Smooth muscle cell (in vitro differentiated cells): ENCODE measurements at regions not wholly inside any gene's neighbourhood (a gene's known extent, or its start where the extent isn't known, plus 50 kb on each side); places are given as distances from the start of the nearest gene placed in this dataset.

Source experiments
- DNase-seq: peaks from one replicate; lab custom pipeline; 2025; ENCODE audit not compliant: unreplicated experiment; lab: John Stamatoyannopoulos, UW
- H2AFZ ChIP-seq: fragments of 200-600 bp; sonication (generic); 2 replicates; pipeline ENCODE4 v1.6.0; 2016; ENCODE audit warnings: antibody characterized with exemption, low read depth, mild to moderate bottlenecking
- H3F3A ChIP-seq: fragments of 200-600 bp; sonication (generic); 2 replicates; pipeline ENCODE4 v1.6.0; 2017; ENCODE audit warnings: antibody characterized with exemption, low read depth
- H3K27ac ChIP-seq: fragments of 200-600 bp; sonication (generic); 2 replicates; pipeline ENCODE4 v1.5.1; 2016; ENCODE audit warnings: low read depth, mild to moderate bottlenecking
- H3K27me3 ChIP-seq: fragments of 200-600 bp; sonication (generic); 2 replicates; pipeline ENCODE4 v1.6.1; 2016; ENCODE audit warnings: low read depth, mild to moderate bottlenecking
- H3K36me3 ChIP-seq: fragments of 200-600 bp; sonication (generic); 2 replicates; pipeline ENCODE4 v1.5.1; 2016; ENCODE audit warnings: low read depth
- H3K4me1 ChIP-seq: fragments of 200-600 bp; sonication (generic); 2 replicates; pipeline ENCODE4 v1.5.1; 2016; ENCODE audit warnings: low read depth
- H3K4me2 ChIP-seq: fragments of 200-600 bp; sonication (generic); 2 replicates; pipeline ENCODE4 v1.6.0; 2016; ENCODE audit warnings: mild to moderate bottlenecking
- H3K4me3 ChIP-seq: fragments of 200-600 bp; sonication (generic); 2 replicates; pipeline ENCODE4 v1.5.1; 2016; ENCODE audit warnings: mild to moderate bottlenecking
- H3K79me2 ChIP-seq: fragments of 200-600 bp; sonication (generic); 2 replicates; pipeline ENCODE4 v1.6.0; 2016; ENCODE audit warnings: low read depth, mild to moderate bottlenecking
- H3K9ac ChIP-seq: fragments of 200-600 bp; sonication (generic); 2 replicates; pipeline ENCODE4 v1.6.0; 2016; ENCODE audit warnings: low read depth
- H3K9me3 ChIP-seq: fragments of 200-600 bp; sonication (generic); replicated peaks from 2 replicates; pipeline ENCODE4 v1.5.1; 2016; ENCODE audit warnings: low read depth
- H4K20me1 ChIP-seq: fragments of 200-600 bp; sonication (generic); 2 replicates; pipeline ENCODE4 v1.6.0; 2016; ENCODE audit warnings: low read depth
- CTCF ChIP-seq: fragments of 200-600 bp; sonication (generic); IDR thresholded peaks from 2 replicates; pipeline ENCODE4 v1.5.1; 2017; ENCODE audit warnings: borderline replicate concordance, mild to moderate bottlenecking, antibody characterized with exemption; ENCODE audit not compliant: insufficient read depth, poor library complexity, severe bottlenecking
- WGBS: methylation state at CpG from one replicate; pipeline ENCODE4 v1.1.7; 2016; ENCODE audit warnings: low lambda C conversion rate; 5-methylcytosine and 5-hydroxymethylcytosine counted together

GRCh38 chr6:144797881-144798589 lies 512.9 kb downstream of the UTRN start:
- TF ChIP-seq CTCF: no peak
- Histone ChIP-seq H3K4me3 (no peak overlapping the region), H3K4me2 (no peak overlapping the region), H3K9ac (no peak overlapping the region), H3K27me3 (no peaks in the 10 kb centered on the region), H2AFZ (no peak overlapping the region), H3K9me3 (no peaks in the 10 kb centered on the region), H3K4me1 (no peaks in the 10 kb centered on the region), H3K27ac (no peak overlapping the region), H3F3A (no peaks in the 10 kb centered on the region), H3K36me3 (no peaks in the 10 kb centered on the region), H4K20me1 (no peaks in the 10 kb centered on the region), H3K79me2 (no peaks in the 10 kb centered on the region)
- DNase-seq: no peak
- WGBS: 96% methylated on average over 7 of the region's 7 CpGs

GRCh38 chr6:144804246-144804790 lies 519.2 kb downstream of the UTRN start:
- no peak for DNase-seq
- Histone ChIP-seq H4K20me1 (no peaks in the 10 kb centered on the region), H3K4me1 (no peaks in the 10 kb centered on the region), H3K9ac (no peak overlapping the region), H3K9me3 (no peaks in the 10 kb centered on the region), H3K79me2 (no peaks in the 10 kb centered on the region), H3K27ac (no peak overlapping the region), H3F3A (no peaks in the 10 kb centered on the region), H2AFZ (no peak overlapping the region), H3K36me3 (no peaks in the 10 kb centered on the region), H3K27me3 (no peaks in the 10 kb centered on the region), H3K4me2 (no peak overlapping the region), H3K4me3 (no peak overlapping the region)
- TF ChIP-seq CTCF: no peak

GRCh38 chr6:144805049-144805448 lies 519.9 kb downstream of the UTRN start:
- Histone ChIP-seq H3K79me2 (no peaks in the 10 kb centered on the region), H2AFZ (no peak overlapping the region), H3K27ac (no peak overlapping the region), H3K27me3 (no peaks in the 10 kb centered on the region), H3K4me1 (no peaks in the 10 kb centered on the region), H3K4me3 (no peak overlapping the region), H3K4me2 (no peak overlapping the region), H3K9me3 (no peaks in the 10 kb centered on the region), H3K36me3 (no peaks in the 10 kb centered on the region), H4K20me1 (no peaks in the 10 kb centered on the region), H3F3A (no peaks in the 10 kb centered on the region), H3K9ac (no peak overlapping the region)
- DNase-seq: no peak
- TF ChIP-seq CTCF: no peak
- WGBS: 46% methylated on average over 1 of the region's 1 CpG

- Histone ChIP-seq H3K4me2 (no peak overlapping the region), H3K9me3 (no peaks in the 10 kb centered on the region), H4K20me1 (no peaks in the 10 kb centered on the region), H3F3A (no peaks in the 10 kb centered on the region), H3K27ac (no peak overlapping the region), H3K27me3 (no peaks in the 10 kb centered on the region), H2AFZ (no peak overlapping the region), H3K4me3 (no peak overlapping the region), H3K79me2 (no peaks in the 10 kb centered on the region), H3K36me3 (no peaks in the 10 kb centered on the region), H3K4me1 (no peaks in the 10 kb centered on the region), H3K9ac (no peak overlapping the region)
- no peak for DNase-seq
- TF ChIP-seq CTCF: no peak
Measured at GRCh38 chr6:144806222-144806621, 521.1 kb downstream of the UTRN start.
